GM19193 (cell line): ENCODE measurements at regions not wholly inside any gene's neighbourhood (a gene's known extent, or its start where the extent isn't known, plus 50 kb on each side); places are given as distances from the start of the nearest gene placed in this dataset.

Experiments
- POLR2A ChIP-seq: IDR thresholded peaks from 4 replicates; pipeline ENCODE4 v1.6.1; 2011; ENCODE audit not compliant: insufficient read depth, insufficient read length; ENCODE audit errors: extremely low read depth

DNA sequence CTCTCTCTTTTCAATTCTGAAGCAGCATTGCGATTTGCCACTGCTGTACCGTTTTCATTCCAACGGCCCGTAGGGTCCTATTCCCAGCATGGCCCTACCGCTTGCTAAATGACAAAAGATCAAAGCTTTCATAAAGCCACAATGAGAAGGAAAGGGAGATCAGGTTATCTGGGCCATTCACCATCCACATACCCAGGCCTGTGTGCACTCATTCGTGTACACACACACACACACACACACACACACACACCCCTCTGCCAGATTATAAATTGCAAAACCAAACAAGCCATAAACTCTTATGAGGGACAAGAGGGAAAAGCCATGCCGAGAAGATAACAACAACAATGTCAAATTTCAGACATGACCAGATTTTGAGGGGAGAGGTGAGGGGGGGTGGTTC, 282.3 kb downstream of the BCL11A start:
- no peak for TF ChIP-seq POLR2A

DNA sequence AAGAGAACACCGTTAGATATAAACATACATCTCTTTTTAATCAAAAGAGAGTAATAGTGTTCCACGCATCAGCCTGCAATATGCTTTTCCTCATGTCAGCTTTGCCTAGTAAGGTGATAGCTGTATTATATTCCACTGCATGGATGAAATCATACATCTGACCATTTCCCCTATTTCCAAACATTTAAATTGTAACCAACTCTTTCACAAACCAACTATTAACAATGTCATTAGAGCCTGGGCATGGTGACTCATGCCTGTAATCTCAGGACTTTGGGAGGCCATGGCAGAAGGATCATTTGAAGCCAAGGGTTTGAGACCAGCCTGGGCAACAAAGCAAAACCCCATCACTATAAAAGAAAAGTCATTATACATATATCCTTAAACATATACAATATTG, 284.8 kb downstream of the BCL11A start:
- TF ChIP-seq POLR2A, result no peak

GRCh38 chr2:60268032-60268431, 285.4 kb downstream of the BCL11A start:
- no peak for TF ChIP-seq POLR2A

DNA sequence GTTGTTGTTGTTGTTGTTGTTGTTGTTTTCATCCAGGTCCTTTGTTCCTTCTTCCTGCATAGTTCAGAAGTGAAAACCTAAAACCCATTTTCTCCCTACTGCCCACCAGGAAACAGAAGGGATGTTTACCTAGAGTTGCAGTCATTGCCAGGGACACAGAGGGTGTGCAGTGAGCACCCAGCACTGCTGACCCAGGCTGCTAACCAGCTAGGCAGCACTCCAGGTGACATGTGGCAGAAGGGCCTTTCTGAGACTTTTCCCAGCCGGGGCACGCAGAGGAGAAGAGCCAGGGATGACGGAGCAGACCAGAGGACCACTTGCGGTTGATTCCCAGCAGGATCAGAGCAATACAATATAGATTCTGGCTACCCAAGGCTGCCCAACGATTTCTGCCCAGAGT, 286.3 kb downstream of the BCL11A start:
- TF ChIP-seq POLR2A, result no peak

DNA sequence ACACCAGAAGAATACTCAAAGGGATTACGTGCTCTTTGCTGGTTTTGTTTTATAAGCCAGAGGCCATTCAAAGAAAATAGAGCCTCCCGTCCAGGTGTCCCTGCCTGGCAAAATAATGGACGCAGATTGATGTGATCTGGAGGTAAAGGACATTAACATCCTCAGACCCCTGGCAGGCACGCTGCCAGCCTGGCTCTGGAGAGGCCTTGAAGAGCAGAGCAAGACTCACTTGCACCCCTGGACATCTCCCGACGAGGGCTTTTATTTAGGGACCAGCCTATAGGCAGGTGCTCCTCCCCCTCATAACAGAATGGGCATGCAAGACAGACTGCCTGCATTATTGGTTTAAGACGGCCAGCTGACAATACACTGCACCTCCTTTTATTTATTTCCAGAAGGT, 291.3 kb downstream of the BCL11A start:
- TF ChIP-seq POLR2A, result no peak

- no peak for TF ChIP-seq POLR2A
Measured at GRCh38 chr2:60260639-60261296, 292.7 kb downstream of the BCL11A start.

GRCh38 chr2:60259781-60260180, 293.7 kb downstream of the BCL11A start:
- TF ChIP-seq POLR2A, result no peak

DNA sequence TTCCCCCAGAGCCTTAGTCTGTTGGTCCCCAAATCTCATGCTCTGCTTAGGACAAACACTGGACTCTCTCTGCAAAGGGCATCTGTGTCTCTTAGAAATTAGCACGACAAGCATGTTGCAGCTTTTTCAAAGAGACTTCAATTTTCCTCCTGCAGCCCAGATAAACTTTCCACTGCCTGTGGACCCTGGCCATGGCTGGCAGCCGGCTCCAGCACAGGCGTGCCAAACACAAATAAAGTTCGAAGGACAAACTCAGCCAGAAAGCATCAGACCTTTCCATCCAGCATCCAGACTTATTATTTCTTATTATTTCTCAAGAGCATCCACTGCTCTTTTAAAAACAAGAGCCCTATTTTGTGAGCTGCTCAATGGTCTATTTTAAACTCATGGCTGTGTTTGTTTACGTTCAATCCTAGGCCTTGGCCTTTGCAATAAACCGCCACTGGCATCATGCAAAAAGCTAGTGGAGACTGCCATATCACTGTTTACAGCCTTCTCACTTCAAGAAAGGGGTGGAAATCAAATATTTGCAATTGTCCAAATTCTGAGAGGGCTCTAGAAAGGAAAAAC, 300.8 kb downstream of the BCL11A start:
- no peak for TF ChIP-seq POLR2A

DNA sequence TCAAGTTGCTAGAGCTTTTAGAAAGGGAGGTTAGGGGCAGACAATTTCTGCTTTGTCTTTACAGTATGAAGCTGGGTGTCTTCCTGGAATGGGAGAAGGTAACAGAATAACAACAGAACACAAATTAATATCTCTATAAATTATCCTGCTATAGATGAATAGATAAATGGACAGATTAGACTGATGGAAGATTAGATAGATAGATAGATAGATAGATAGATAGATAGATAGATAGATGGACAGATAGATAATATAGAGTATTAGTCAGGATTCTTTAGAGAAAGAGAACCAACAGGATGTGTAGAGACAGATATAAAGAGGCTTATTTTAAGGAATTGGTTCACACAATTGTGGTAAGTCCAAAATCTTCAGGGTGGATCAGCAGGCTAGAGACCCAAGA, 302.2 kb downstream of the BCL11A start:
- no peak for TF ChIP-seq POLR2A

GRCh38 chr2:60249879-60250278, 303.6 kb downstream of the BCL11A start:
- no peak for TF ChIP-seq POLR2A

- TF ChIP-seq POLR2A, result no peak
Measured at GRCh38 chr2:60247471-60247870, 306.0 kb downstream of the BCL11A start.

DNA sequence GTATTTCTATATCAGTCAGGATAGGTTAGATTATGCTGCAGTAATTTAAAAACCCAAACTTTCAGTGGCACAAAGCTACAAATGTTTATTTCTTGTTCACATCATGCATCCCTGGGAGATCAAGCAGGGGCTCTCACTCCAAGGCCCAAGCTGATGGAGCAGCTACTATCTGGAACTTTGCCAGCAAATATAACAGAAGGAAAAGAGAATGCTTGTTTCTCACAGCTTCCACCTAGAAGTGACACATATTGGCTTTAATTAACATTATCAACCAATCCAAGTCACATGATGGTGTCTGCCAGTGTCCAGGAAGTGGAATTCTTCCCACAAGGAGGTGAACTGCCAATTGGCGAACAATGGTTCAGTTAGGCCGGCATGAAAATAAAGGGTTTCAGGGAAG, 306.9 kb downstream of the BCL11A start:
- no peak for TF ChIP-seq POLR2A

- TF ChIP-seq POLR2A, result no peak
Measured at GRCh38 chr2:60234274-60234986, 319.0 kb downstream of the BCL11A start.

DNA sequence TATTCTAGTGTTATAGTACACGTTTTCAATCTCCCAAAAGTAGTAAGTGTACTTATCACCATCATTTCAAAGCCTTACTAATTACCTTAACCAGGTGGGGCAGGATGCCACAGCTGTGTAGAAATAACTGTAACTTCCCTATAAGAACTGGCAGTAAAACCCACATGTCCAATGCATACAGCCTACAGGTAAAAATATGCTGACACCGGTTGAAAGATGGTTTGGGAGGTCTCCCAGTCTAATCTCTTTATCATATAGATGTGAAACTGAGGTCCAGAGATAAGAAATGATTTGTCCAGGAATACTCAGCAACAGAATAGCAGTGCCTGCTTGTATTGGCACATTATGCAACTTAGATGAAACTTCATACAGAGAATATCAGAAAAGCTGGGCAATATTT, 322.9 kb downstream of the BCL11A start:
- TF ChIP-seq POLR2A, result no peak

DNA sequence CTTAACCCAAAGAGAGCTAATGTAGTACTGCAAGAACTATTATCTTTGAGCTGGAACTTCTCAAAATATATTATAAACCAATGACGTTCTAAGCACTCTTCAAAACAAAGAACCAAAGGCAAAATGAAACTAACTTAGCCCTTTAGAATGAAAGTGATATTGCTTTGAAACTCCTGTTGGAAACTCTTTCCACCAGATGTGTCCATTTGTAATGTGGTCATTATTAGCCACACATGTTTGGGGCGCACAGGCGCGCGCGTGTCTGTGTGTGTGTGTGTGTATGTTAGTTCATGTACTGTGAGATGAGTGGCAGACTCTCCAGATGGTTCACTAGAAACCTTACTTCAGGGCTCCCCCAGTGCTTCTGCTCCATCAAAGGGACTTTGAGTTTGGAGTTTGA, 323.4 kb downstream of the BCL11A start:
- no peak for TF ChIP-seq POLR2A

GRCh38 chr2:60226943-60227342, 326.5 kb downstream of the BCL11A start:
- TF ChIP-seq POLR2A, result no peak
